ENCODE measurements at regions not wholly inside any gene's neighbourhood (a gene's known extent, or its start where the extent isn't known, plus 50 kb on each side); places are given as distances from the start of the nearest gene placed in this dataset.
"Not testable (repeated sequence)": the region's sequence is repeated elsewhere in the genome, so short reads cannot be mapped to it uniquely, and the experiment has no call there.

- peak; percentile 75 for DNase-seq (ENCODE audit: low read depth)
- no peak overlapping the region for H3K4me3 ChIP-seq (ENCODE audit: control insufficient read depth, low read depth, low read length)
- TF ChIP-seq CTCF (conservative IDR thresholded peaks at IDR 0.05; ENCODE audit: control insufficient read depth, insufficient read depth, low read depth, low read length), result no peak
Measured at GRCh38 chr4:20196476-20196875, 55.2 kb upstream of the SLIT2 start.

GRCh38 chr4:20195071-20195885, 56.4 kb upstream of the SLIT2 start:
- H3K4me3 ChIP-seq (ENCODE audit: control insufficient read depth, low read depth, low read length), result no peak overlapping the region
- TF ChIP-seq CTCF (conservative IDR thresholded peaks at IDR 0.05; ENCODE audit: control insufficient read depth, insufficient read depth, low read depth, low read length), result no peak
- peak; percentile 62 for DNase-seq (ENCODE audit: low read depth)

- no peak overlapping the region for H3K4me3 ChIP-seq (ENCODE audit: control insufficient read depth, low read depth, low read length)
- TF ChIP-seq CTCF (conservative IDR thresholded peaks at IDR 0.05; ENCODE audit: control insufficient read depth, insufficient read depth, low read depth, low read length), result no peak
- DNase-seq (ENCODE audit: low read depth), result peak; percentile 92
Measured at GRCh38 chr4:20194123-20195013, 57.3 kb upstream of the SLIT2 start.

GRCh38 chr4:20193141-20193936, 58.4 kb upstream of the SLIT2 start:
- peak; percentile 53 for DNase-seq (ENCODE audit: low read depth)
- no peak for TF ChIP-seq CTCF (conservative IDR thresholded peaks at IDR 0.05; ENCODE audit: control insufficient read depth, insufficient read depth, low read depth, low read length)
- H3K4me3 ChIP-seq (ENCODE audit: control insufficient read depth, low read depth, low read length), result no peak overlapping the region

GRCh38 chr4:20192736-20193135, 59.0 kb upstream of the SLIT2 start:
- no peak for TF ChIP-seq CTCF (conservative IDR thresholded peaks at IDR 0.05; ENCODE audit: control insufficient read depth, insufficient read depth, low read depth, low read length)
- no peak overlapping the region for H3K4me3 ChIP-seq (ENCODE audit: control insufficient read depth, low read depth, low read length)
- DNase-seq (ENCODE audit: low read depth), result peak; percentile 23

- no peak for TF ChIP-seq CTCF (conservative IDR thresholded peaks at IDR 0.05; ENCODE audit: control insufficient read depth, insufficient read depth, low read depth, low read length)
- no peak for DNase-seq (ENCODE audit: low read depth)
- H3K4me3 ChIP-seq (ENCODE audit: control insufficient read depth, low read depth, low read length), result no peak overlapping the region
Measured at GRCh38 chr4:20185103-20185502, 66.6 kb upstream of the SLIT2 start.

- DNase-seq (ENCODE audit: low read depth), result peak; percentile 68
- H3K4me3 ChIP-seq (ENCODE audit: control insufficient read depth, low read depth, low read length), result not testable (repeated sequence)
Measured at GRCh38 chr4:20183131-20183530, 68.6 kb upstream of the SLIT2 start.
